GM18511 (cell line): ENCODE measurements at regions not wholly inside any gene's neighbourhood (a gene's known extent, or its start where the extent isn't known, plus 50 kb on each side); places are given as distances from the start of the nearest gene placed in this dataset.

Experiments
- ATAC-seq: cut with Tn5 transposase; IDR thresholded peaks from one replicate; pipeline ENCODE4 v1.9.1; 2021; ENCODE audit warnings: mild to moderate bottlenecking, moderate library complexity; ENCODE audit not compliant: unreplicated experiment

GRCh38 chr6:50102676-50103075 lies 52.9 kb upstream of the DEFB112 start:
- ATAC-seq, result no peak

DNA sequence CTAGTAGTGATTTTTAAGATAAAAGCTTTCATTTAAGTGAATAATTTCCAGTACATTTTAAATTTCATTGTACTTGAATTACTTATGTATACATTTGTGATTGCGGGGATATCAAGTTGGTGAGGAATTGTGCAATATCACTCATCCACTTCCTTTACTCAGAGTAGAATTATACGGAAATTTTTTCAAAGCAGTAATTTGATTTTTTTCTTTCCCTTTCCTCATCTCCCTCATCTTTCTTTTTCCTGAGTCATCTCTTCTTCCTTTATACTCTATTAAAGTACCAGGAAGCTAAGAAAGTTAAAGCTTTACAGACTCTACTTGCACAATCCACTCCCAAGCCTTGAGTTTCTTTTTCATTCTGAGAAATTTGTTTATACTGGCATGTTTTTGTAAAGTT lies 60.9 kb upstream of the DEFB112 start:
- ATAC-seq, result no peak

DNA sequence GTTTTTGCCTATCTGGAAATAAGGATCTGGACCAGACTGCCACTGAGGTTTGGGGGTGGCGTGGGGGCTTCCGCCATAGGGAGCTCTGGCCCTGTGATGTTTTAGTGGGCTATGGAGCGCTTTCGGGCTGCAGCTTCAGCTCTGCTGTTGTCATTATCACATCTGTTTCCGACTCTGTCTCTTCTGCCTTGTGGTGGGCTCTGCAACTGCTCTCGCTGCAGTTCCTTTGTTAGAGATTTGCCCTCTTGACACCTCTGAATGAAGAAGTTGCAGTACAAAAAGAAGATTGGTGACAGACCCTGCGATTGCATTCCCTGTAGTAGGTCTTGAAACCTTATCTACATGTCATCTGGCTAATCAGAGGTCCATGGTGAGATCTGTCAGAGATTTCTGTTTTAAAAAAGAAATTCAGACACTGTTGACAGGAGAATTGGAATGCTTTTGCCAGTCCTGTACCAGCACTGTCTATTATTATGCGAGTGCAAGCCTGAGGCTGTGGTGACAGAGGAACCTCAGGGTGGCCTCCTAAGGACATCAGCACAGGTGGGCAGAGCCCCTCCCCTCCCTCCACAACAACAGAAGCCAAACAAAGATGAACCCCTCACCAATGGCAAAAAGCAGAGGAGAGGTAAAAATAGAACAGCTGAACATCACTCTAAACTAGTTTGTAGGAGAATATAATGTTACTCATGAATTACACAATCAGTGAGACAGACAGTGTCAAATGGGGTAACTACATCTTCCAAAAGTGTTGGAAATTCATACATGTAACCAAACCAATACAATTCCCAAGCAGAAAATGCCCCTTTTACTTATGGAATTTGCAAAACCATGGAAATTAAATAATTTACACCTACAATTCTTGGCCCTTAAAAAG lies 63.5 kb upstream of the DEFB112 start:
- ATAC-seq, result no peak

DNA sequence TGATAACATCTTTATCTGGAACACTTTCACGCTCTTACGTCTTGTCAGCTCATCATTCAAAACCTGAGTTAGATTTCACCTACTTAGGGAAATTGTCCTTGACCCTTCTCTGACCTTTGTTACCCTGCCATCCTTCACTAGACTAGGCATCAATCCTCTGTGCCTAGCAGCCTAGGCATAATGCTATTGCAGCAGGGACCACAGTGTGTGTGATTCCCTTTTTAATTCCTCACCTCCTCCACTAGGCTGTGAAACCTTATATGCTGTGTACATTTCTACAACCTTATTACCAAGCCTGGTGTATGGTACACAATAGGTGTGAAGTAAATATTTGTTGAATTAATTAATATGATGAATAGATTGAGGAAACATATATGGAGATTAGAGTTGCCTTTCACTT lies 66.7 kb upstream of the DEFB112 start:
- ATAC-seq, result no peak

- no peak for ATAC-seq
Observed at GRCh38 chr6:50116797-50117542, 67.2 kb upstream of the DEFB112 start.

GRCh38 chr6:50120300-50120699 lies 70.6 kb upstream of the DEFB112 start:
- ATAC-seq, result no peak

GRCh38 chr6:50123688-50124087 lies 74.0 kb upstream of the DEFB112 start:
- ATAC-seq, result no peak

DNA sequence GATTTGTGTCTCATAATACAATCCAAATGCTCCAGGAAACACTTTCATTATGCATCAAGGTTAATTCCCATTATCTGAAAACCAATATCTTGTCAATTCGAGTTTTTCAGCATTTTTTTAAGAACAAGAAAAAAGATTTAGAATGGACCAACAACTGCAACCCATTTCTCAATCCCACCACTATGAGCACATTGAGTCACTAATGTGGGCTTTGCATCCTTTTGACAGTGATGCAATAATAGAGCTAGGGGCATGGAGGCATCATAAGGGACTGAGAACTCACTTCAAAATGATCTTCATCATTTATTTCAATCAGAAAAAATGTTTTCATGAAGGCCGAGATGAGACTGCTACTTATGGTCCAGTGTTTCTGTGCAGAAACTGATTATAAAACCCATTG lies 74.8 kb upstream of the DEFB112 start:
- ATAC-seq, result no peak

- peak; percentile 50 for ATAC-seq
Observed at GRCh38 chr6:50128420-50129005, 78.8 kb upstream of the DEFB112 start.

DNA sequence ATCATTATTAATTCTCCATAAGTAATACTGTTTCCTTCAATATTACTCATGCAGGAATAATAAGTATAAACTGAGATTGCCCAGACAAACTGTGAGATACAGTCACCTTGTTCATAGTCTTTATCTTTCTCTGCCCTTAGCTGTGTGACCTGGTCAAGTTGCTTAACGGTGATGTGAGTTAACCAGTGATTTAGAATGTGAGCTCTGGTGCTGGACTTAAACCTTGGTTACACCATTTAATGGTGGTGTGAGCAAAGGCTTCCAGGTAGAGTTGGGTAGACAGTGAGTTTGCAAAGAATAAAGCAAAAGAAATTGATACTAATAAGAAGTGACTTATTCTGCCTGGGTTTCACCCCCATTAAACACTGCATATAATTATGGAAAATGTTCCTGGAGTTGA lies 86.2 kb upstream of the DEFB112 start:
- no peak for ATAC-seq

GRCh38 chr6:50141100-50141499 lies 91.4 kb upstream of the DEFB112 start:
- ATAC-seq, result no peak

DNA sequence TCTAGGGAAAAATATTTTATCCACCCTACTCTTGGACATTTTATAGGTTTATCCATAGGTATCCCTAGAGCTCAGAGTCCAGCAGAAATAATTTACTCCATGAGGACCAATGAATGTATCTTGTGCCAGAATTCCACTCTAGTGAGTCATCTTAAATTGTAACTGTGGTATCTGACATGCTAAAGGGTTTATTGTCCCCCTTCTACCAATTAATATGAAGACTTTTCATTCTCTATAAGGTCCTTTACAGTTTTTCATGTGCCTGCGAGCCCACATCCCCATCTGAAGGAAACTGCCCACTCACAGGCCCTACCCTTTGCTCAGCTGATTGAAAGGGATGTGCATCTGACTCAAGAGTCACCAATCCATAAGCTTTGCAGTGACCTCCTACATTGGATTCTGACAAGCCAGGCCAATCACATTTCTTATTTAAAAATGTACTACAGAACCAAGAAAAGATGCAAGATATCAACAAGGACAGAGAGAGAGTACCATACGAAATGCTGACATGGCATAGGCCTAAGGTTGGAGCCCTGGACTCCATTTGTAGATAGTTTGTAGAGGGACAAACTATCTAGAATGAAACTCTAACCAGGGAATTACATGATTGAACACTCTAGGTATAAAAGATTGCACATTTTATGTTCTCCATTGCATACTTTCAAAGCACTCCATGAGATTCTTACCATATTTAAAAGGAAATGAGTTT lies 93.4 kb upstream of the DEFB112 start:
- ATAC-seq, result no peak

GRCh38 chr6:50145125-50145524 lies 95.4 kb upstream of the DEFB112 start:
- peak; percentile 57 for ATAC-seq

GRCh38 chr6:50147371-50147770 lies 97.6 kb upstream of the DEFB112 start:
- no peak for ATAC-seq

- ATAC-seq, result no peak
Observed at GRCh38 chr6:50180646-50181045, 130.9 kb upstream of the DEFB112 start.

DNA sequence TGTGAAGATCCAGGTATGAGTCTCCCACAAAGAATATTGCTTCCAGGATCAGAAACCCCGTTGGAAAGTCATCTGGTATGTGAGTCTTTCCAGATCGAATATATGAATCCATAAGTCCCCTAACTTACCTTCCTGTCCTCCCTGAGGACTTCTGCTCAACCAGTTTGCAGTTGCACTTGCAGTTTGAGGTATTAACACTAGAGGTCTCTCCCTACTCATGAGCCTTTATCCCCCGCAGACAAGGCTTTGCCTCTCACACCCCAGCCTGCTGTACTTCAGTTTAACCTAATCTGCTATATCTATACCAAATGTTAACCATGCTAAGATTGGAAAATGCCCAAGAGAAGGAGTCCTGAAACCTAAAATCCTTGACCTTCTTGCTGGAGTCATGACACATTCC lies 135.3 kb upstream of the DEFB112 start:
- ATAC-seq, result no peak

DNA sequence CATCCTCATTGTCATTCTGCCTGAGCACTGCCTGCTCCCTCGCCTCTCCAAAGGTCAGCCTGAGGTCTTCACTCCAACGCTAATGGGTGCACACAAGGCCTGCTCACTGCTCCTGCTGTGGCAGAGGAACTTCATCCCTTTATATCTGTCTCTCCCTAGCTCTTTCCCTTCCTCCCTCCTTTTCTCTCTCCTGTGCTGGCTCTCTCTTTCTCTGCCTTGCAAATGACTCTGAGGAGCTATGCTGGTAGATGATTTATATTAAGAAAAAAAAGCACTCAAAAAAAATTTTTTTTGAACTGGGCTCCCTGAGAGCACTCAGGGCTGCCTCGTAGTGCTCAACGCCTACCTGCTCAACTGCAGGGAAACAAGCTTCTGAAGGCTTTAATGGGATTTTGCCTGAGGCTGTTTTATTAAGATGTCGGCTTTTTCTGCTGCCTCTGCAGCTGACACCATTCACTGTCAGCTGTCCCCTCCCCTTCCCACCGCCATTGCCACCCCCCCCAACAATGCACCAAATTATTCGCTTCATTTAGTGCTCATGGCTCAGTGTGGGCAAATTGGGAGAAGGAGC lies 137.7 kb upstream of the DEFB112 start:
- no peak for ATAC-seq

GRCh38 chr6:50198245-50198644 lies 148.5 kb upstream of the DEFB112 start:
- no peak for ATAC-seq

GRCh38 chr6:50202766-50203165 lies 153.0 kb upstream of the DEFB112 start:
- no peak for ATAC-seq

- no peak for ATAC-seq
Observed at GRCh38 chr6:50211582-50211981, 161.9 kb upstream of the DEFB112 start.

DNA sequence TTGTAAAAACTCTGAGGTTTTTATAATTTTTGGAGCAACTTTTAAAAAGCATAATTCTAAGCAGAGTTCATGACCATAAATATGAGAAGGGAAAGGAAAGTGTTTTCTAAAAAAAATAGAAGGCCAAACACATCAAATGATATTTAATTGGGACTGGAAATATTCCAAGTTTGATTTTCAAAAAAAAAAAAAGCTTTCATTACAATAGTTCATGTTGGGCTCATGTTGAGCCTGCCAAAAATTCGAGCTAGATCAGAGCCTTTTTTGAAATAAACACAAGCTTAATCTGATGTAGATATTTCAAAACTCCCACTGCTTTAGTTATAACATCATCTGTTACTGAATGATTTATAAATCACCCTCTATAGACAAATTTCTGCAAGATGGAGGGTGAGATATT lies 163.4 kb upstream of the DEFB112 start:
- ATAC-seq, result no peak
